ENCODE measurements at regions not wholly inside any gene's neighbourhood (a gene's known extent, or its start where the extent isn't known, plus 50 kb on each side); places are given as distances from the start of the nearest gene placed in this dataset.

GRCh38 chr6:125423047-125423446, 121.3 kb upstream of the HDDC2 start:
- TF ChIP-seq ZNF416 (CRISPR knock-in tag; IDR thresholded peaks at IDR 0.05) (no peak), PREB (CRISPR knock-in tag; IDR thresholded peaks at IDR 0.05; ENCODE audit: borderline replicate concordance) (no peak), ETV6 (CRISPR knock-in tag; IDR thresholded peaks at IDR 0.05) (no peak), ARID4B (CRISPR knock-in tag; IDR thresholded peaks at IDR 0.05; ENCODE audit: borderline replicate concordance) (no peak), CTCF (IDR thresholded peaks at IDR 0.05) (no peak), MAX (CRISPR knock-in tag; IDR thresholded peaks at IDR 0.05) (no peak), ZNF232 (CRISPR knock-in tag; IDR thresholded peaks at IDR 0.05) (no peak), KAT7 (CRISPR knock-in tag; IDR thresholded peaks at IDR 0.05; ENCODE audit: borderline replicate concordance) (no peak), FOXK1 (CRISPR knock-in tag; IDR thresholded peaks at IDR 0.05) (no peak), JUN (CRISPR knock-in tag; IDR thresholded peaks at IDR 0.05) (no peak), SMAD4 (CRISPR knock-in tag; IDR thresholded peaks at IDR 0.05) (no peak), CREB1 (CRISPR knock-in tag; IDR thresholded peaks at IDR 0.05) (no peak), ZNF121 (CRISPR knock-in tag; IDR thresholded peaks at IDR 0.05) (no peak)

Data from WTC11 (cell line).